Heart left ventricle (tissue), 13 donors: ENCODE measurements at regions not wholly inside any gene's neighbourhood (a gene's known extent, or its start where the extent isn't known, plus 50 kb on each side); places are given as distances from the start of the nearest gene placed in this dataset.

Source experiments
- POLR2A ChIP-seq, 2 donors: fragments of 450-650 bp; IDR thresholded peaks; one replicate each; pipeline ENCODE4 v1.6.1; 2017; ENCODE audit warnings: antibody characterized with exemption in 2 of 2, mild to moderate bottlenecking in 2 of 2, moderate library complexity in 2 of 2
- TF ChIP-seq, protein P1 (sequence below), 12 donors: fragments of 200-600 bp; sonication (generic) in 4 of 12; IDR thresholded peaks; one replicate each; pipeline versions ENCODE4 v1.5.0 to v1.8.0; 2018 to 2022; ENCODE audit warnings: antibody characterized with exemption in 12 of 12, mild to moderate bottlenecking in 5 of 12
- donor health status: ischemic (EF 13 %, LVEDD 7.1; RV severe dilation, severe dysfunction).
- donor health status: DM: no; HTN: yes; CAD: no.
- donor health status: DM: no; HTN: no; CAD: no.
- donor health status: ischemic (EF 25% LVEDD 6.9; RV normal size, moderate dysfunction).
- donor health status: ischemic (EF 25% LVEDD 5.7; RV mildly dilated, moderate dysfunction).
- donor health status: ischemic (EF 35%, LVEDD 5.7; RV mildly dilated, moderate dysfunction).
- donor health status: nonischemic (EF 11% LVEDD 7.7; RV severe dilation, severe dysfunction).
- donor health status: DM: yes; HTN: yes; CAD: no.
- donor health status: PGD.
- donor health status: ischemic (EF 29% LVEDD 5.4; RV normal size, mild dysfunction).
- donor health status: nonischemic (EF 23%, LVEDD 6.1; RV moderate dilation, normal function).

- TF ChIP-seq, protein P1, sequence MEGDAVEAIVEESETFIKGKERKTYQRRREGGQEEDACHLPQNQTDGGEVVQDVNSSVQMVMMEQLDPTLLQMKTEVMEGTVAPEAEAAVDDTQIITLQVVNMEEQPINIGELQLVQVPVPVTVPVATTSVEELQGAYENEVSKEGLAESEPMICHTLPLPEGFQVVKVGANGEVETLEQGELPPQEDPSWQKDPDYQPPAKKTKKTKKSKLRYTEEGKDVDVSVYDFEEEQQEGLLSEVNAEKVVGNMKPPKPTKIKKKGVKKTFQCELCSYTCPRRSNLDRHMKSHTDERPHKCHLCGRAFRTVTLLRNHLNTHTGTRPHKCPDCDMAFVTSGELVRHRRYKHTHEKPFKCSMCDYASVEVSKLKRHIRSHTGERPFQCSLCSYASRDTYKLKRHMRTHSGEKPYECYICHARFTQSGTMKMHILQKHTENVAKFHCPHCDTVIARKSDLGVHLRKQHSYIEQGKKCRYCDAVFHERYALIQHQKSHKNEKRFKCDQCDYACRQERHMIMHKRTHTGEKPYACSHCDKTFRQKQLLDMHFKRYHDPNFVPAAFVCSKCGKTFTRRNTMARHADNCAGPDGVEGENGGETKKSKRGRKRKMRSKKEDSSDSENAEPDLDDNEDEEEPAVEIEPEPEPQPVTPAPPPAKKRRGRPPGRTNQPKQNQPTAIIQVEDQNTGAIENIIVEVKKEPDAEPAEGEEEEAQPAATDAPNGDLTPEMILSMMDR (IDR thresholded peaks at IDR 0.05), result no peak
- no peak for TF ChIP-seq POLR2A (IDR thresholded peaks at IDR 0.05)
Observed at GRCh38 chr4:83734576-83734975, 198.7 kb downstream of the GPAT3 start.
